Fibroblast of lung (primary cell): ENCODE measurements at regions not wholly inside any gene's neighbourhood (a gene's known extent, or its start where the extent isn't known, plus 50 kb on each side); places are given as distances from the start of the nearest gene placed in this dataset.

ENCODE experiments used
- DNase-seq, 2 donors: peaks; one replicate each; pipeline versions ENCODE4 v3.0.0 to v3.0.0-alpha.2; 2010; ENCODE audit warnings: low read depth in 2 of 2
- H2AFZ ChIP-seq: 2 replicates; pipeline ENCODE4 v1.5.1; 2012; ENCODE audit warnings: low read length, control low read depth, inconsistent platforms
- H3K27ac ChIP-seq: 2 replicates; pipeline ENCODE4 v1.5.1; 2011; ENCODE audit warnings: low read length, control low read depth; ENCODE audit not compliant: insufficient read depth
- H3K27me3 ChIP-seq: 2 replicates; pipeline ENCODE4 v1.5.1; 2011; ENCODE audit warnings: mild to moderate bottlenecking, low read length; ENCODE audit not compliant: control insufficient read depth, insufficient read depth
- H3K36me3 ChIP-seq: 2 replicates; pipeline ENCODE4 v1.5.1; 2011; ENCODE audit warnings: low read length; ENCODE audit not compliant: control insufficient read depth, insufficient read depth
- H3K4me1 ChIP-seq: 2 replicates; pipeline ENCODE4 v1.5.1; 2011; ENCODE audit warnings: low read length; ENCODE audit not compliant: control insufficient read depth, insufficient read depth; ENCODE audit errors: extremely low read depth
- H3K4me2 ChIP-seq: 2 replicates; pipeline ENCODE4 v1.5.1; 2011; ENCODE audit warnings: low read length, control low read depth; ENCODE audit not compliant: insufficient read depth; ENCODE audit errors: extremely low read depth
- H3K4me3 ChIP-seq, 4 experiments: fragments of 200-600 bp in 1 of 4; sonication (generic) in 1 of 4; replicated peaks in 1 of 4; 2 replicates each; pipeline ENCODE4 v1.5.1; 2011 to 2016; ENCODE audit warnings: low read length in 4 of 4, low read depth in 3 of 4, mild to moderate bottlenecking in 3 of 4, control low read depth in 2 of 4, inconsistent platforms in 1 of 4, mixed read lengths in 1 of 4; ENCODE audit not compliant: insufficient read depth in 1 of 4; ENCODE audit errors: control extremely low read depth in 1 of 4
- H3K79me2 ChIP-seq: 2 replicates; pipeline ENCODE4 v1.5.1; 2012; ENCODE audit warnings: mild to moderate bottlenecking, low read length, inconsistent platforms; ENCODE audit not compliant: control insufficient read depth, insufficient read depth
- H3K9ac ChIP-seq: 2 replicates; pipeline ENCODE4 v1.5.1; 2011; ENCODE audit warnings: mild to moderate bottlenecking, low read length, control low read depth; ENCODE audit not compliant: insufficient read depth
- H3K9me3 ChIP-seq: 2 replicates; pipeline ENCODE4 v1.5.1; 2012; ENCODE audit warnings: low read depth, low read length; ENCODE audit not compliant: control insufficient read depth, insufficient read depth
- H4K20me1 ChIP-seq: 2 replicates; pipeline ENCODE4 v1.5.1; 2011; ENCODE audit warnings: low read length; ENCODE audit not compliant: control insufficient read depth, insufficient read depth; ENCODE audit errors: extremely low read depth
- EZH2 ChIP-seq: IDR thresholded peaks from 2 replicates; pipeline ENCODE4 v1.5.1; 2012; ENCODE audit warnings: low read length, control low read depth, mild to moderate bottlenecking; ENCODE audit errors: missing control alignments
- TF ChIP-seq, protein P1 (sequence below), 2 donors: IDR thresholded peaks in 1 of 2; conservative IDR thresholded peaks in 1 of 2; 1 replicate in 1 of 2; 2 replicates in 1 of 2; pipeline ENCODE4 v1.5.1; 2011 to 2012; ENCODE audit warnings: low read length in 2 of 2, control low read depth in 1 of 2, inconsistent platforms in 1 of 2, low read depth in 1 of 2, mild to moderate bottlenecking in 1 of 2

DNA sequence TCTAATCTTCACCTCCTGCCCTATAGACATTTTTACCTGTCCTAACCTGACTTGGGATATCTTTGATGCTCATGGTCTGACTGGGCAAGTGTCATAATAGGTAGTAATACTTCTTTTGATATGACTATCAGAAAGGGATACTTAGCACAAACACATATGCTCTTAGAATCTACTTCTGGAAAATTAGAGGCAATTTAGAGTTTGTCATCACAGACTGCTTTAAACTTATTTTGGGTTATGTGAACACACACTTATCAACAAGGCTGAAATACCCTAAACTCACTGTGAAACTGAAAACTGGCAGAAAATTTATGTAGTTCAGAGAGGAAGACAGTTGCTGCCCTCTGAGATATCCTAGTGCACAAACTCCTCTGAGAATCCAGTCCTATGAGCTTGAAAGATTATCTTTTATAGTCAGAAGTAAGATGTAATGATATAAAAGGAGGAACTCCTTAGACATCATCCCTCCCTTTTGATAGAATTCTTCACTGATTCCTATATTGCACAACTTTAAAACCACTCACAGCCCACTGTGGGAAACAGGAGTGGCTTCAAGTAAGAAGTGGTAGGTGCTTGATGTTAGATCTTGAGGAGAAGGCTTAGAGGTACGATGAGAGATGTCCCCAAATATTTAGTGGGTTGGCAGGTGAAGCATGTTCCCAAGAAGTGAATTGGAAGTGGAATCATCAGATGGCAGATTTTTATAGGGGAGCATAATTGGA lies 273.3 kb downstream of the MAN2A1 start:
- H3K4me1 ChIP-seq: no peaks in the 10 kb centered on the region
- no peaks in the 10 kb centered on the region for H3K36me3 ChIP-seq
- H3K4me3 ChIP-seq: no peak overlapping the region
- no peak overlapping the region for H3K9ac ChIP-seq
- TF ChIP-seq, protein P1, sequence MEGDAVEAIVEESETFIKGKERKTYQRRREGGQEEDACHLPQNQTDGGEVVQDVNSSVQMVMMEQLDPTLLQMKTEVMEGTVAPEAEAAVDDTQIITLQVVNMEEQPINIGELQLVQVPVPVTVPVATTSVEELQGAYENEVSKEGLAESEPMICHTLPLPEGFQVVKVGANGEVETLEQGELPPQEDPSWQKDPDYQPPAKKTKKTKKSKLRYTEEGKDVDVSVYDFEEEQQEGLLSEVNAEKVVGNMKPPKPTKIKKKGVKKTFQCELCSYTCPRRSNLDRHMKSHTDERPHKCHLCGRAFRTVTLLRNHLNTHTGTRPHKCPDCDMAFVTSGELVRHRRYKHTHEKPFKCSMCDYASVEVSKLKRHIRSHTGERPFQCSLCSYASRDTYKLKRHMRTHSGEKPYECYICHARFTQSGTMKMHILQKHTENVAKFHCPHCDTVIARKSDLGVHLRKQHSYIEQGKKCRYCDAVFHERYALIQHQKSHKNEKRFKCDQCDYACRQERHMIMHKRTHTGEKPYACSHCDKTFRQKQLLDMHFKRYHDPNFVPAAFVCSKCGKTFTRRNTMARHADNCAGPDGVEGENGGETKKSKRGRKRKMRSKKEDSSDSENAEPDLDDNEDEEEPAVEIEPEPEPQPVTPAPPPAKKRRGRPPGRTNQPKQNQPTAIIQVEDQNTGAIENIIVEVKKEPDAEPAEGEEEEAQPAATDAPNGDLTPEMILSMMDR (conservative IDR thresholded peaks at IDR 0.05 in 1 of 2, IDR thresholded peaks at IDR 0.05 in 1 of 2; ENCODE audit: low read depth in 1 of 2, low read length in 2 of 2): no peak
- TF ChIP-seq EZH2: no peak
- H4K20me1 ChIP-seq: no peaks in the 10 kb centered on the region
- H2AFZ ChIP-seq: no peak overlapping the region
- no peaks in the 10 kb centered on the region for H3K79me2 ChIP-seq
- H3K27ac ChIP-seq: no peak overlapping the region
- no peak overlapping the region for H3K4me2 ChIP-seq
- H3K9me3 ChIP-seq: no peaks in the 10 kb centered on the region
- no peaks in the 10 kb centered on the region for H3K27me3 ChIP-seq
- DNase-seq: no peak

DNA sequence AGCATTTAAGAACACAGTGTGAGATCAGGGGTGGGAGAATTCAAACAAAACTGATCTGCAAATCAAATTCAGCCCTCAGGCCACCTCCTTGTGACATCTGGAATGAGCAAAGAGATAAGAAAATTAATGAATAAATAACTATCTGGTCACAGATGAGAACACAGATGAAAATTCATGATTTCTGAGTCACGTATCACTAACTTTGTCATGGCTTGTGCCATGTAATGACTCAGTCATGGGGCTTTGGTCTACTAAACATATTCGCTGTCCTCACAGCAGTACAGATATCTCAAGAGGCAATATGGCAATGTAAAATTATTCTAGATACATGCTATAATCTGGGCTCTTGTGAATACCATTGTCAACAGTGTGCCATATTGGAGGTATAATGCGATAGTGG lies 274.4 kb downstream of the MAN2A1 start:
- no peak overlapping the region for H3K9ac ChIP-seq
- H3K4me1 ChIP-seq: no peaks in the 10 kb centered on the region
- H3K4me2 ChIP-seq: no peak overlapping the region
- TF ChIP-seq EZH2: no peak
- TF ChIP-seq, protein P1 (conservative IDR thresholded peaks at IDR 0.05 in 1 of 2, IDR thresholded peaks at IDR 0.05 in 1 of 2; ENCODE audit: low read depth in 1 of 2, low read length in 2 of 2): no peak
- no peaks in the 10 kb centered on the region for H4K20me1 ChIP-seq
- H3K4me3 ChIP-seq: no peak overlapping the region
- no peaks in the 10 kb centered on the region for H3K36me3 ChIP-seq
- H3K9me3 ChIP-seq: no peaks in the 10 kb centered on the region
- H3K27ac ChIP-seq: no peak overlapping the region
- no peaks in the 10 kb centered on the region for H3K79me2 ChIP-seq
- peak in 1 of 2 donors; percentile 8 for DNase-seq
- H3K27me3 ChIP-seq: no peaks in the 10 kb centered on the region
- H2AFZ ChIP-seq: no peak overlapping the region

GRCh38 chr5:109965634-109966033 lies 275.9 kb downstream of the MAN2A1 start:
- Histone ChIP-seq H3K9ac (no peak overlapping the region), H3K27ac (no peak overlapping the region), H3K4me1 (no peaks in the 10 kb centered on the region), H2AFZ (no peak overlapping the region), H3K4me3 (no peak overlapping the region), H3K4me2 (no peak overlapping the region), H4K20me1 (no peaks in the 10 kb centered on the region), H3K79me2 (no peaks in the 10 kb centered on the region), H3K27me3 (no peaks in the 10 kb centered on the region), H3K36me3 (no peaks in the 10 kb centered on the region), H3K9me3 (no peaks in the 10 kb centered on the region)
- TF ChIP-seq, protein P1 (conservative IDR thresholded peaks at IDR 0.05 in 1 of 2, IDR thresholded peaks at IDR 0.05 in 1 of 2; ENCODE audit: low read depth in 1 of 2, low read length in 2 of 2): no peak
- no peak for TF ChIP-seq EZH2
- no peak for DNase-seq
